Epithelial cell of esophagus (primary cell): ENCODE measurements at regions not wholly inside any gene's neighbourhood (a gene's known extent, or its start where the extent isn't known, plus 50 kb on each side); places are given as distances from the start of the nearest gene placed in this dataset.

Experiments used
- DNase-seq: peaks from one replicate; pipeline ENCODE4 v3.0.0; 2010; ENCODE audit warnings: low read depth
- H3K4me3 ChIP-seq: 2 replicates; pipeline ENCODE4 v1.5.1; 2011; ENCODE audit warnings: mild to moderate bottlenecking, low read length, control low read depth
- TF ChIP-seq, protein P1 (sequence below): IDR thresholded peaks from 2 replicates; pipeline ENCODE4 v1.5.1; 2011; ENCODE audit warnings: low read depth, mild to moderate bottlenecking, low read length, control low read depth, inconsistent platforms; ENCODE audit not compliant: insufficient read depth; ENCODE audit errors: missing control alignments

DNA sequence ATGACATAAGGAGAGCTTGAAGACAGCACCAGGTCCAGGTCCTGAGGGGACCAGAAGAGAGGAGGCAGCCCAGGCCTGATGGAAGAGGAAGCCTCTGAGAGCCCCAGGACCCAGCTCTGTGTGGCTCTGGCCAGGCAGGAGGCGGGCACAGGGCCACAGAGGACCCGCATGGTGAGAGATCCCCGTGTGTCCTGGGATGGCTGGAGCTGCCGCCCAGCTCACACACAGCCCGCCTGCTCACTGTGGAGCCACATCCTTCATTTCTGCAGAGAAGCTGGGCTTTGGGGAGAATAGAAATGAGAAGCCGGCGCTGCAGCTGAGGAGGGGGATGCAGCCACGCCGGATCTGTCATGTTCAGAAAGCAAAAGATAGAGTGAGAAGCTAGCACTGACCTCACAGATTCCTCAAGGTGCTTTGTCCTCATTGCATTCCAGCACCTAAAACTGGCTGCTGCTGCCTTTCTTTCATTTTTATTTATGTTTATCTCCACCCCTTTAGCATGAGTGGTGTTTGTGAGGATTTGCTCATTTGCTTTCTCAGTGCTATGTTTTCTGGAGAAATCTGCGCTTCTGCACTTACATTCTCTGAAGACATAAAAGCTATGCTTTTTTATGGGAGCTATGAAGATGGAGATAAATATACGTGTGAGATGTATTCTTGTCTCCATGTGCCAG, 307.6 kb upstream of the MYT1L start:
- DNase-seq = no peak
- no peak overlapping the region for H3K4me3 ChIP-seq
- TF ChIP-seq, protein P1, sequence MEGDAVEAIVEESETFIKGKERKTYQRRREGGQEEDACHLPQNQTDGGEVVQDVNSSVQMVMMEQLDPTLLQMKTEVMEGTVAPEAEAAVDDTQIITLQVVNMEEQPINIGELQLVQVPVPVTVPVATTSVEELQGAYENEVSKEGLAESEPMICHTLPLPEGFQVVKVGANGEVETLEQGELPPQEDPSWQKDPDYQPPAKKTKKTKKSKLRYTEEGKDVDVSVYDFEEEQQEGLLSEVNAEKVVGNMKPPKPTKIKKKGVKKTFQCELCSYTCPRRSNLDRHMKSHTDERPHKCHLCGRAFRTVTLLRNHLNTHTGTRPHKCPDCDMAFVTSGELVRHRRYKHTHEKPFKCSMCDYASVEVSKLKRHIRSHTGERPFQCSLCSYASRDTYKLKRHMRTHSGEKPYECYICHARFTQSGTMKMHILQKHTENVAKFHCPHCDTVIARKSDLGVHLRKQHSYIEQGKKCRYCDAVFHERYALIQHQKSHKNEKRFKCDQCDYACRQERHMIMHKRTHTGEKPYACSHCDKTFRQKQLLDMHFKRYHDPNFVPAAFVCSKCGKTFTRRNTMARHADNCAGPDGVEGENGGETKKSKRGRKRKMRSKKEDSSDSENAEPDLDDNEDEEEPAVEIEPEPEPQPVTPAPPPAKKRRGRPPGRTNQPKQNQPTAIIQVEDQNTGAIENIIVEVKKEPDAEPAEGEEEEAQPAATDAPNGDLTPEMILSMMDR = no peak

DNA sequence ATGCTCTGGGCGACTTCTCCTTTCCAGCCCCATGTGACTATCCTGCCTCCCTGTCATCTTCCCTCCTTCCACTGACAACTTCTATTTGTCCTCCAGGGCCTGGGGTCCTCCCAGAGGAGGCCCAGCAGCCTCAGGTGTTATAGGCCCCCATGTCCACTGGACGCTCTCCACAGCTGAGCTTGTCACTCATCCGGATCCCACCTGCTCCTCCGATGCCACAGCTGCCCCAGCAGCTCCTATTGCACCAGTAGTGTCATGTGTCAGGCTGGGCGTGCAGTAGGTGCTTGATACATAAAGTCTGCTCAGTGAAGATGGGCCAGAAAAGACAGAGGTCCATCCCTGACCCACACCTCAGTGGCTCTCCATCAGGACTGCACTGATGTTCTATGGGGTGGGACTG, 305.7 kb upstream of the MYT1L start:
- DNase-seq = no peak
- TF ChIP-seq, protein P1 = no peak
- no peak overlapping the region for H3K4me3 ChIP-seq

- no peak overlapping the region for H3K4me3 ChIP-seq
- DNase-seq = no peak
- TF ChIP-seq, protein P1 = no peak
Observed at GRCh38 chr2:2635025-2635528, 304.0 kb upstream of the MYT1L start.

DNA sequence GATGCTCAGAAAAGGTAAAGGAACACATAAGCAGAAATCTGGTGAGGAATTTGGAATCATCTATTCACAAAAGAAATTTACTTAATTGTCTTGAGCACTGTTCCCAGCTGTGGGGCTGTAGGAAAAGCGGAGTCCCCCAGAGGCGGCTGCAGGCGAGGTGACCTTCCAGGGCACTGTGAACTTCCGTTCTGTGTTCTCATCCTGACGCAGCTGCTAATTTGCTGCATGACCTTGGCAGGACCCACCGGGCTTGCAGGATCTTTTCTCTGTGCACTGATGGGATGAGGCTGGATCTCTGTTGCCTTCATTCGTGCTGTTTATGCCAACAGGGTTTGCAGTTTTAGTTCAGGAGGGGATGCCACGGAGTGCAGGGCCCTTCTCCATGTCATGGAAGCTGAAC, 301.9 kb upstream of the MYT1L start:
- no peak overlapping the region for H3K4me3 ChIP-seq
- no peak for DNase-seq
- TF ChIP-seq, protein P1 = no peak

GRCh38 chr2:2623939-2624338, 292.9 kb upstream of the MYT1L start:
- TF ChIP-seq, protein P1 = no peak
- DNase-seq = no peak
- no peak overlapping the region for H3K4me3 ChIP-seq

GRCh38 chr2:2621855-2622254, 290.8 kb upstream of the MYT1L start:
- TF ChIP-seq, protein P1 = no peak
- DNase-seq = no peak
- H3K4me3 ChIP-seq = no peak overlapping the region

DNA sequence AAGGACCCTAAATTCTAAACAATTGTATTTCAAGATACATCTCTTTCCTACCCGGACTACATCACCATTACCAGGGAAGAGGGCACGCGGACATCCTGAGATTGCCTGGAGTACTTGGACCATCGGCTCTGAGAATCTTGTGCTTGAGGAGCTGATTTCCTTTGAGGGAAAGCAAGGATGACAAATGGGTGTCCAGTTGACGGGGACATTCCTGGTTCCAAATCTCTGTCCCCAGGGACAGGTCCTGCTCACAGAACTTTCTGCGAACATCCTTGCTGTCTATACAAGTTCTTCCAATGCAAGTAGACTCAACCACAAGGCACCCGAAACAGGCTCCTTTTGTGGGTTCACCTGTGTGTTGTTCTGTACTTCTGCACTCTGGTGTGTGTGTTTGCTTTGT, 289.5 kb upstream of the MYT1L start:
- no peak overlapping the region for H3K4me3 ChIP-seq
- TF ChIP-seq, protein P1 = no peak
- DNase-seq = no peak
